Keratinocyte (primary cell): ENCODE measurements at regions not wholly inside any gene's neighbourhood (a gene's known extent, or its start where the extent isn't known, plus 50 kb on each side); places are given as distances from the start of the nearest gene placed in this dataset.

Experiments
- DNase-seq: peaks from one replicate; pipeline ENCODE4 v3.0.0-alpha.2; 2011; ENCODE audit warnings: low read depth, missing footprints, low spot score
- FAIRE-seq: peaks from 2 replicates; lab custom pipeline; 2011; peaks lifted over from hg19 to GRCh38; lab: Jason Lieb, UNC
- H2AFZ ChIP-seq: 2 replicates; pipeline ENCODE4 v1.6.0; 2012; ENCODE audit warnings: low read length, control low read depth, inconsistent platforms; ENCODE audit not compliant: control insufficient read depth
- H3K27ac ChIP-seq: 2 replicates; pipeline ENCODE4 v1.5.1; 2011; ENCODE audit warnings: low read length; ENCODE audit not compliant: control insufficient read depth, insufficient read depth
- H3K27me3 ChIP-seq: 3 replicates; pipeline ENCODE4 v1.6.0; 2011; ENCODE audit warnings: low read length; ENCODE audit not compliant: control insufficient read depth, insufficient read depth; ENCODE audit errors: extremely low read depth
- H3K36me3 ChIP-seq, 2 experiments: 2 replicates in 1 of 2; 3 replicates in 1 of 2; pipeline ENCODE4 v1.5.1; 2011; ENCODE audit warnings: low read length in 2 of 2, mild to moderate bottlenecking in 1 of 2; ENCODE audit not compliant: control insufficient read depth in 2 of 2, insufficient read depth in 2 of 2; ENCODE audit errors: extremely low read depth in 1 of 2
- H3K4me1 ChIP-seq: 3 replicates; pipeline ENCODE4 v1.5.1; 2011; ENCODE audit warnings: low read length; ENCODE audit not compliant: control insufficient read depth, insufficient read depth; ENCODE audit errors: extremely low read depth
- H3K4me2 ChIP-seq: 3 replicates; pipeline ENCODE4 v1.6.0; 2011; ENCODE audit warnings: low read depth, low read length; ENCODE audit not compliant: control insufficient read depth, insufficient read depth; ENCODE audit errors: extremely low read depth
- H3K4me3 ChIP-seq, 3 experiments: fragments of 200-600 bp in 1 of 3; sonication (generic) in 1 of 3; 2 replicates in 2 of 3; 3 replicates in 1 of 3; pipeline ENCODE4 v1.5.1; 2011 to 2016; ENCODE audit warnings: low read length in 3 of 3, mild to moderate bottlenecking in 3 of 3, control low read depth in 2 of 3, inconsistent platforms in 1 of 3, low read depth in 1 of 3, mixed read lengths in 1 of 3, mixed run types in 1 of 3, moderate library complexity in 1 of 3; ENCODE audit not compliant: control insufficient read depth in 2 of 3, insufficient read depth in 2 of 3; ENCODE audit errors: extremely low read depth in 1 of 3
- H3K79me2 ChIP-seq: 2 replicates; pipeline ENCODE4 v1.6.0; 2012; ENCODE audit warnings: low read length; ENCODE audit not compliant: control insufficient read depth, insufficient read depth
- H3K9ac ChIP-seq: 3 replicates; pipeline ENCODE4 v1.6.0; 2011; ENCODE audit warnings: low read length; ENCODE audit not compliant: control insufficient read depth, insufficient read depth; ENCODE audit errors: extremely low read depth
- H3K9me1 ChIP-seq: 3 replicates; pipeline ENCODE4 v1.6.0; 2011; ENCODE audit warnings: low read length; ENCODE audit not compliant: control insufficient read depth, insufficient read depth; ENCODE audit errors: extremely low read depth
- H3K9me3 ChIP-seq: 2 replicates; pipeline ENCODE4 v1.5.1; 2012; ENCODE audit warnings: low read depth, low read length; ENCODE audit not compliant: control insufficient read depth
- H4K20me1 ChIP-seq: 3 replicates; pipeline ENCODE4 v1.6.0; 2011; ENCODE audit warnings: low read length; ENCODE audit not compliant: control insufficient read depth, insufficient read depth; ENCODE audit errors: extremely low read depth
- EZH2 ChIP-seq: IDR thresholded peaks from one replicate; pipeline ENCODE4 v1.6.1; 2012; ENCODE audit warnings: inconsistent platforms, mild to moderate bottlenecking, low read length, moderate library complexity
- dilution Hi-C: fragments of 300-500 bp; cut with MboI; formaldehyde crosslinking; loops from one replicate; pipeline ENCODE4 v1.7.0; 2020; ENCODE audit warnings: low sequenced_read_pairs; ENCODE audit not compliant: extremely low pct_ligation_motif_present
- TF ChIP-seq, protein P1 (sequence below), 3 experiments: IDR thresholded peaks in 1 of 3; conservative IDR thresholded peaks in 1 of 3; optimal IDR thresholded peaks in 1 of 3; 2 replicates in 2 of 3; 3 replicates in 1 of 3; pipeline versions ENCODE3 to v1.5.1; 2011; ENCODE audit warnings: low read length in 3 of 3, mild to moderate bottlenecking in 3 of 3, moderate library complexity in 2 of 3, control low read depth in 1 of 3, inconsistent platforms in 1 of 3; ENCODE audit not compliant: insufficient read depth in 2 of 3; ENCODE audit errors: extremely low read depth in 1 of 3

DNA sequence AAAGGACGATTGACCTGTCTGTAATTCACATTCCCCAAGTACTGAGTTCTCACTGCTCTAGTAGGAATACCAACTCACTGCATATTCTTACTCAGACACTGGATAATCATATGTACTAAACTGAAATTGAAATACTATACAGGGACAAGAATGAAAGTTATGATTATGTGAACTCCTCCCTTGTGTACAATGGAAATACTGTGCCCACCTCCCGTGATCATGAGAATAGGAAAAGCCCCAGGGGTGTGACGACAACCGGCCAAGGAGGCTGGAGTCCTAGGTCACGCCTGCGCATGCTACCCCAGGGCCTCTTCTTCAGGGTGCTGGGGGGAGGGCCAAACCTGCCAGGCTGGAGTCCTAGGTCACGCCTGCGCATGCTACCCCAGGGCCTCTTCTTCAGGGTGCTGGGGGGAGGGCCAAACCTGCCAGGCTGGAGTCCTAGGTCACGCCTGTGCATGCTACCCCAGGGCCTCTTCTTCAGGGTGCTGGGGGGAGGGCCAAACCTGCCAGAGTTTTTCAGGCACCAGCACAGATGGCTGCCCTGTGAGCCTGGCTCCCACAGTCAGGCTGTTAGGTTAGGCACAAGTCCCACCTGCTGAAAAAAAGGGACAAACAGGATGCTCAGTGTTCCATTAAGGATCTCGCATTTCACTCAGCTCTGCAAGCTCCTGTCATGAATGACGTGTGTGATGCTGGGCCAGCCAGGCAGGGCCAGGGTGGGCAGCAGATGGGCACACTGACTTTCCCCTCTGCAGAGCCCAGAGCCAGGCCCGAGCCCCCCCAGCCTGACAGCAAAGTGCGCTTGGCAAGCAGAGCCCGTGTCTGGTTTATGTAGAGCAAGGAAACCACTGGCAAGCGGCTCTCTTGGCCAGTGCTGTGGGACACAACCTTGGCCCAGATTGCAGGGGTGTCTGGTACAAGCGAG lies 107.7 kb downstream of the FOXF2 start:
- no peak for DNase-seq
- H3K9me1 ChIP-seq = no peaks in the 10 kb centered on the region
- no peak overlapping the region for H2AFZ ChIP-seq
- no peak overlapping the region for H3K9ac ChIP-seq
- no peaks in the 10 kb centered on the region for H3K36me3 ChIP-seq
- peaks cover 4% of the 10 kb centered on the region for H3K27me3 ChIP-seq
- no peak overlapping the region for H3K4me2 ChIP-seq
- H3K4me1 ChIP-seq = no peaks in the 10 kb centered on the region
- FAIRE-seq = no peak
- peaks cover 5% of the 10 kb centered on the region for H3K9me3 ChIP-seq
- TF ChIP-seq, protein P1, sequence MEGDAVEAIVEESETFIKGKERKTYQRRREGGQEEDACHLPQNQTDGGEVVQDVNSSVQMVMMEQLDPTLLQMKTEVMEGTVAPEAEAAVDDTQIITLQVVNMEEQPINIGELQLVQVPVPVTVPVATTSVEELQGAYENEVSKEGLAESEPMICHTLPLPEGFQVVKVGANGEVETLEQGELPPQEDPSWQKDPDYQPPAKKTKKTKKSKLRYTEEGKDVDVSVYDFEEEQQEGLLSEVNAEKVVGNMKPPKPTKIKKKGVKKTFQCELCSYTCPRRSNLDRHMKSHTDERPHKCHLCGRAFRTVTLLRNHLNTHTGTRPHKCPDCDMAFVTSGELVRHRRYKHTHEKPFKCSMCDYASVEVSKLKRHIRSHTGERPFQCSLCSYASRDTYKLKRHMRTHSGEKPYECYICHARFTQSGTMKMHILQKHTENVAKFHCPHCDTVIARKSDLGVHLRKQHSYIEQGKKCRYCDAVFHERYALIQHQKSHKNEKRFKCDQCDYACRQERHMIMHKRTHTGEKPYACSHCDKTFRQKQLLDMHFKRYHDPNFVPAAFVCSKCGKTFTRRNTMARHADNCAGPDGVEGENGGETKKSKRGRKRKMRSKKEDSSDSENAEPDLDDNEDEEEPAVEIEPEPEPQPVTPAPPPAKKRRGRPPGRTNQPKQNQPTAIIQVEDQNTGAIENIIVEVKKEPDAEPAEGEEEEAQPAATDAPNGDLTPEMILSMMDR (optimal IDR thresholded peaks at IDR 0.05 in 1 of 3, IDR thresholded peaks at IDR 0.05 in 1 of 3, conservative IDR thresholded peaks at IDR 0.05 in 1 of 3; ENCODE audit: extremely low read depth in 1 of 3, insufficient read depth in 2 of 3, low read length in 3 of 3) = no peak
- no peak for TF ChIP-seq EZH2
- H3K79me2 ChIP-seq = no peaks in the 10 kb centered on the region
- dilution Hi-C loops = no loop called here
- H3K4me3 ChIP-seq = no peak overlapping the region
- no peaks in the 10 kb centered on the region for H4K20me1 ChIP-seq
- no peak overlapping the region for H3K27ac ChIP-seq

- dilution Hi-C loops = no loop called here
- DNase-seq = no peak
- H2AFZ ChIP-seq = no peak overlapping the region
- no peak overlapping the region for H3K9ac ChIP-seq
- H3K4me2 ChIP-seq = no peak overlapping the region
- H3K4me3 ChIP-seq = no peak overlapping the region
- H3K9me3 ChIP-seq = peaks cover 5% of the 10 kb centered on the region
- H3K36me3 ChIP-seq = no peaks in the 10 kb centered on the region
- H4K20me1 ChIP-seq = no peaks in the 10 kb centered on the region
- no peak for FAIRE-seq
- no peak for TF ChIP-seq EZH2
- TF ChIP-seq, protein P1 (optimal IDR thresholded peaks at IDR 0.05 in 1 of 3, IDR thresholded peaks at IDR 0.05 in 1 of 3, conservative IDR thresholded peaks at IDR 0.05 in 1 of 3; ENCODE audit: extremely low read depth in 1 of 3, insufficient read depth in 2 of 3, low read length in 3 of 3) = no peak
- no peaks in the 10 kb centered on the region for H3K79me2 ChIP-seq
- H3K9me1 ChIP-seq = no peaks in the 10 kb centered on the region
- H3K27me3 ChIP-seq = peaks cover 4% of the 10 kb centered on the region
- H3K27ac ChIP-seq = no peak overlapping the region
- H3K4me1 ChIP-seq = no peaks in the 10 kb centered on the region
Measured at GRCh38 chr6:1497761-1498105, 108.4 kb downstream of the FOXF2 start.
